Hepatocyte (in vitro differentiated cells): ENCODE measurements at regions not wholly inside any gene's neighbourhood (a gene's known extent, or its start where the extent isn't known, plus 50 kb on each side); places are given as distances from the start of the nearest gene placed in this dataset.
A peak's percentile ranks its signal among the peaks of the same experiment; 100 is the strongest.

Experiments
- DNase-seq: peaks from one replicate; pipeline ENCODE4 v3.0.0-alpha.2; 2016; ENCODE audit warnings: low spot score
- H2AFZ ChIP-seq: fragments of 200-600 bp; sonication (generic); 2 replicates; pipeline ENCODE4 v1.6.0; 2016; ENCODE audit warnings: antibody characterized with exemption, mild to moderate bottlenecking
- H3K27ac ChIP-seq: fragments of 200-600 bp; sonication (generic); 2 replicates; pipeline ENCODE4 v1.5.1; 2016; ENCODE audit warnings: mild to moderate bottlenecking
- H3K27me3 ChIP-seq: fragments of 200-600 bp; sonication (generic); 2 replicates; pipeline ENCODE4 v1.6.1; 2016
- H3K36me3 ChIP-seq: fragments of 200-600 bp; sonication (generic); replicated peaks from 2 replicates; pipeline ENCODE4 v1.5.1; 2016; ENCODE audit warnings: low read depth; ENCODE audit not compliant: insufficient read depth
- H3K4me1 ChIP-seq: fragments of 200-600 bp; sonication (generic); 2 replicates; pipeline ENCODE4 v1.5.1; 2016; ENCODE audit warnings: mild to moderate bottlenecking, moderate library complexity; ENCODE audit not compliant: insufficient read depth
- H3K4me2 ChIP-seq: fragments of 200-600 bp; sonication (generic); 2 replicates; pipeline ENCODE4 v1.6.0; 2016
- H3K4me3 ChIP-seq: fragments of 200-600 bp; sonication (generic); 2 replicates; pipeline ENCODE4 v1.5.1; 2016; ENCODE audit warnings: mild to moderate bottlenecking
- H3K79me2 ChIP-seq: fragments of 200-600 bp; sonication (generic); 2 replicates; pipeline ENCODE4 v1.6.0; 2017; ENCODE audit warnings: mild to moderate bottlenecking
- H3K9me2 ChIP-seq: fragments of 200-600 bp; sonication (generic); replicated peaks from 2 replicates; pipeline ENCODE4 v1.6.0; 2017; ENCODE audit warnings: mild to moderate bottlenecking; ENCODE audit not compliant: insufficient read depth
- H3K9me3 ChIP-seq: fragments of 200-600 bp; sonication (generic); 2 replicates; pipeline ENCODE4 v1.5.1; 2016; ENCODE audit warnings: low read depth, mild to moderate bottlenecking
- H4K20me1 ChIP-seq: fragments of 200-600 bp; sonication (generic); 2 replicates; pipeline ENCODE4 v1.6.0; 2016; ENCODE audit warnings: mild to moderate bottlenecking; ENCODE audit not compliant: insufficient read depth, poor library complexity, severe bottlenecking
- CTCF ChIP-seq: fragments of 200-600 bp; sonication (generic); IDR thresholded peaks from 2 replicates; pipeline ENCODE4 v1.5.1; 2016; ENCODE audit warnings: antibody characterized with exemption, mild to moderate bottlenecking; ENCODE audit not compliant: poor library complexity
- EZH2 ChIP-seq: fragments of 200-600 bp; sonication (generic); IDR thresholded peaks from 2 replicates; pipeline ENCODE4 v1.6.1; 2016; ENCODE audit warnings: antibody characterized with exemption, mild to moderate bottlenecking, borderline replicate concordance
- EZH2phosphoT487 ChIP-seq: fragments of 200-600 bp; sonication (generic); IDR thresholded peaks from one replicate; pipeline ENCODE4 v1.6.1; 2018; ENCODE audit warnings: antibody characterized with exemption, mild to moderate bottlenecking, low read depth, moderate library complexity; ENCODE audit not compliant: unreplicated experiment, severe bottlenecking
- WGBS: methylation state at CpG from one replicate; pipeline ENCODE4 v1.1.6; 2016; ENCODE audit warnings: low lambda C conversion rate; ENCODE audit errors: missing lambda C conversion rate; 5-methylcytosine and 5-hydroxymethylcytosine counted together

GRCh38 chr20:19888269-19888671, 128.9 kb upstream of the NAA20 start:
- no peak for DNase-seq
- H3K9me3 ChIP-seq: no peaks in the 10 kb centered on the region
- H3K9me2 ChIP-seq: no peaks in the 10 kb centered on the region
- H3K4me2 ChIP-seq: peak overlapping the region; percentile 61
- no peak for TF ChIP-seq EZH2phosphoT487
- TF ChIP-seq EZH2: no peak
- TF ChIP-seq CTCF: no peak
- no peak overlapping the region for H2AFZ ChIP-seq
- peaks cover 7% of the 10 kb centered on the region for H3K79me2 ChIP-seq
- H3K36me3 ChIP-seq: no peaks in the 10 kb centered on the region
- H3K27me3 ChIP-seq: no peaks in the 10 kb centered on the region
- no peaks in the 10 kb centered on the region for H4K20me1 ChIP-seq
- peak overlapping the region; percentile 89 for H3K27ac ChIP-seq
- 86% methylated on average over 8 of the region's 8 CpGs for WGBS
- H3K4me3 ChIP-seq: no peak overlapping the region
- peaks cover 66% of the 10 kb centered on the region for H3K4me1 ChIP-seq

GRCh38 chr20:19889011-19889953, 127.9 kb upstream of the NAA20 start:
- Histone ChIP-seq H3K27me3 (no peaks in the 10 kb centered on the region), H3K4me1 (peaks cover 61% of the 10 kb centered on the region), H4K20me1 (no peaks in the 10 kb centered on the region), H3K36me3 (no peaks in the 10 kb centered on the region), H3K4me2 (peak overlapping the region; percentile 61), H3K4me3 (no peak overlapping the region), H3K9me2 (no peaks in the 10 kb centered on the region), H3K27ac (peak overlapping the region; percentile 89), H3K79me2 (peaks cover 7% of the 10 kb centered on the region), H2AFZ (peak overlapping the region; percentile 22), H3K9me3 (no peaks in the 10 kb centered on the region)
- peak; percentile 57 for DNase-seq
- TF ChIP-seq EZH2 (no peak), EZH2phosphoT487 (no peak), CTCF (no peak)
- WGBS: 35% methylated on average over 21 of the region's 21 CpGs

- H3K4me2 ChIP-seq: peak overlapping the region; percentile 61
- no peak overlapping the region for H2AFZ ChIP-seq
- no peaks in the 10 kb centered on the region for H3K27me3 ChIP-seq
- H3K9me2 ChIP-seq: no peaks in the 10 kb centered on the region
- no peaks in the 10 kb centered on the region for H3K9me3 ChIP-seq
- 42% methylated on average over 4 of the region's 4 CpGs for WGBS
- peak overlapping the region; percentile 89 for H3K27ac ChIP-seq
- H3K36me3 ChIP-seq: no peaks in the 10 kb centered on the region
- peak; percentile 55 for DNase-seq
- H3K4me1 ChIP-seq: peaks cover 55% of the 10 kb centered on the region
- no peak for TF ChIP-seq CTCF
- TF ChIP-seq EZH2: no peak
- no peak for TF ChIP-seq EZH2phosphoT487
- peaks cover 7% of the 10 kb centered on the region for H3K79me2 ChIP-seq
- H4K20me1 ChIP-seq: no peaks in the 10 kb centered on the region
- H3K4me3 ChIP-seq: no peak overlapping the region
Measured at GRCh38 chr20:19890445-19891051, 126.6 kb upstream of the NAA20 start.
